ENCODE measurements at regions not wholly inside any gene's neighbourhood (a gene's known extent, or its start where the extent isn't known, plus 50 kb on each side); places are given as distances from the start of the nearest gene placed in this dataset.
"Not testable (repeated sequence)": the region's sequence is repeated elsewhere in the genome, so short reads cannot be mapped to it uniquely, and the experiment has no call there.

GRCh38 chr7:68394131-68394530 is 1204.1 kb upstream of the AUTS2 start:
- DNase-seq (ENCODE audit: low read depth), result no peak

- no peak for DNase-seq (ENCODE audit: low read depth)
These were observed 1198.2 kb upstream of the AUTS2 start for GRCh38 chr7:68399991-68400590.

- DNase-seq (ENCODE audit: low read depth), result no peak
These were observed 1197.5 kb upstream of the AUTS2 start for GRCh38 chr7:68400783-68401182.

- no peak for DNase-seq (ENCODE audit: low read depth)
These were observed 1197.0 kb upstream of the AUTS2 start for GRCh38 chr7:68401313-68401712.

- no peak for DNase-seq (ENCODE audit: low read depth)
These were observed 1191.8 kb upstream of the AUTS2 start for GRCh38 chr7:68406480-68406879.

GRCh38 chr7:68407460-68407859 is 1190.8 kb upstream of the AUTS2 start:
- no peak for DNase-seq (ENCODE audit: low read depth)

- DNase-seq (ENCODE audit: low read depth), result no peak
These were observed 1189.4 kb upstream of the AUTS2 start for GRCh38 chr7:68408873-68409272.

GRCh38 chr7:68409851-68410250 is 1188.4 kb upstream of the AUTS2 start:
- DNase-seq (ENCODE audit: low read depth), result no peak

GRCh38 chr7:68410693-68411092 is 1187.6 kb upstream of the AUTS2 start:
- DNase-seq (ENCODE audit: low read depth), result not testable (repeated sequence)

- no peak for DNase-seq (ENCODE audit: low read depth)
These were observed 1186.5 kb upstream of the AUTS2 start for GRCh38 chr7:68411742-68412141.

GRCh38 chr7:68414631-68415425 is 1183.4 kb upstream of the AUTS2 start:
- DNase-seq (ENCODE audit: low read depth), result no peak

GRCh38 chr7:68417002-68417401 is 1181.3 kb upstream of the AUTS2 start:
- no peak for DNase-seq (ENCODE audit: low read depth)

- DNase-seq (ENCODE audit: low read depth), result no peak
These were observed 1180.6 kb upstream of the AUTS2 start for GRCh38 chr7:68417659-68418058.

GRCh38 chr7:68420342-68421192 is 1177.7 kb upstream of the AUTS2 start:
- no peak for DNase-seq (ENCODE audit: low read depth)

GRCh38 chr7:68421712-68422111 is 1176.6 kb upstream of the AUTS2 start:
- DNase-seq (ENCODE audit: low read depth), result no peak

GRCh38 chr7:68422281-68422680 is 1176.0 kb upstream of the AUTS2 start:
- DNase-seq (ENCODE audit: low read depth), result no peak

GRCh38 chr7:68423356-68423755 is 1174.9 kb upstream of the AUTS2 start:
- no peak for DNase-seq (ENCODE audit: low read depth)

- DNase-seq (ENCODE audit: low read depth), result no peak
These were observed 1173.5 kb upstream of the AUTS2 start for GRCh38 chr7:68424658-68425297.

GRCh38 chr7:68425377-68425776 is 1172.9 kb upstream of the AUTS2 start:
- DNase-seq (ENCODE audit: low read depth), result no peak

GRCh38 chr7:68429411-68430117 is 1168.7 kb upstream of the AUTS2 start:
- DNase-seq (ENCODE audit: low read depth), result no peak

- DNase-seq (ENCODE audit: low read depth), result no peak
These were observed 1165.7 kb upstream of the AUTS2 start for GRCh38 chr7:68432585-68432984.
